Gastrocnemius medialis (tissue), 4 donors: ENCODE measurements at regions not wholly inside any gene's neighbourhood (a gene's known extent, or its start where the extent isn't known, plus 50 kb on each side); places are given as distances from the start of the nearest gene placed in this dataset.

Experiments used
- POLR2A ChIP-seq, 2 donors: fragments of 450-650 bp; IDR thresholded peaks; one replicate each; pipeline ENCODE4 v1.6.1; 2017; ENCODE audit warnings: antibody characterized with exemption in 2 of 2, mild to moderate bottlenecking in 2 of 2, moderate library complexity in 2 of 2
- TF ChIP-seq, protein P1 (sequence below), 5 experiments: fragments of 450-650 bp in 3 of 5; fragments of 200-600 bp in 2 of 5; sonication (generic) in 2 of 5; IDR thresholded peaks in 4 of 5; conservative IDR thresholded peaks in 1 of 5; 1 replicate in 4 of 5; 2 replicates in 1 of 5; pipeline ENCODE4 v1.5.1; 2016 to 2019; ENCODE audit warnings: antibody characterized with exemption in 5 of 5, mild to moderate bottlenecking in 3 of 5, moderate library complexity in 3 of 5

DNA sequence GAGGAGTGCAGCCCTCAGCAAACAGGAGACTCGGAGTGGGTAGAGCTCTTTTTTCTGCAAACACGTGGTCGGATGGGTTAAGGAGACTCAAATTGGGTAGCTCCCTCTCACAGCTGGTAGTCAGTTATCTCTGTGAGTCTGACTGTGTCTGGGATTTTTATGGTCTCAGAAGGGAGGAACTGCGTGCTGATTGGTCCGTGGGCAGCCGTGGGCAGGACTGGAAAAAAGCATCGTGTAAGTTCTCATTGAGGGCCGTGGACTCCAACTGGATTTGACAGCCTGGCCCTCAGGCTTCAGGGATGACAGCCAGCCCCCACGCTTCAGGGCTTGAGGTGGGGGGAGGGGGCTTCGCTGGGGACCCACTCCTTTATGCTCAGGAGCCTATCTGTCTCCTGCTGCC, 463.9 kb downstream of the EPHA3 start:
- TF ChIP-seq, protein P1, sequence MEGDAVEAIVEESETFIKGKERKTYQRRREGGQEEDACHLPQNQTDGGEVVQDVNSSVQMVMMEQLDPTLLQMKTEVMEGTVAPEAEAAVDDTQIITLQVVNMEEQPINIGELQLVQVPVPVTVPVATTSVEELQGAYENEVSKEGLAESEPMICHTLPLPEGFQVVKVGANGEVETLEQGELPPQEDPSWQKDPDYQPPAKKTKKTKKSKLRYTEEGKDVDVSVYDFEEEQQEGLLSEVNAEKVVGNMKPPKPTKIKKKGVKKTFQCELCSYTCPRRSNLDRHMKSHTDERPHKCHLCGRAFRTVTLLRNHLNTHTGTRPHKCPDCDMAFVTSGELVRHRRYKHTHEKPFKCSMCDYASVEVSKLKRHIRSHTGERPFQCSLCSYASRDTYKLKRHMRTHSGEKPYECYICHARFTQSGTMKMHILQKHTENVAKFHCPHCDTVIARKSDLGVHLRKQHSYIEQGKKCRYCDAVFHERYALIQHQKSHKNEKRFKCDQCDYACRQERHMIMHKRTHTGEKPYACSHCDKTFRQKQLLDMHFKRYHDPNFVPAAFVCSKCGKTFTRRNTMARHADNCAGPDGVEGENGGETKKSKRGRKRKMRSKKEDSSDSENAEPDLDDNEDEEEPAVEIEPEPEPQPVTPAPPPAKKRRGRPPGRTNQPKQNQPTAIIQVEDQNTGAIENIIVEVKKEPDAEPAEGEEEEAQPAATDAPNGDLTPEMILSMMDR (IDR thresholded peaks at IDR 0.05 in 4 of 5, conservative IDR thresholded peaks at IDR 0.05 in 1 of 5), result no peak
- TF ChIP-seq POLR2A (IDR thresholded peaks at IDR 0.05), result no peak
